GM23248 (cell line): ENCODE measurements at regions not wholly inside any gene's neighbourhood (a gene's known extent, or its start where the extent isn't known, plus 50 kb on each side); places are given as distances from the start of the nearest gene placed in this dataset.

ENCODE experiments used
- DNase-seq: peaks from one replicate; pipeline ENCODE4 v3.0.0-alpha.2; 2015
- H2AFZ ChIP-seq: fragments of 200-600 bp; sonication (generic); 2 replicates; pipeline ENCODE4 v1.6.1; 2016; ENCODE audit warnings: antibody characterized with exemption
- H3F3A ChIP-seq: fragments of 200-600 bp; sonication (generic); 2 replicates; pipeline ENCODE4 v1.6.1; 2016; ENCODE audit warnings: mild to moderate bottlenecking, antibody characterized with exemption, mixed run types; ENCODE audit not compliant: insufficient read depth
- H3K27ac ChIP-seq: fragments of 200-600 bp; sonication (generic); 2 replicates; pipeline ENCODE4 v1.5.1; 2016; ENCODE audit warnings: mild to moderate bottlenecking
- H3K27me3 ChIP-seq: fragments of 200-600 bp; sonication (generic); replicated peaks from 2 replicates; pipeline ENCODE4 v1.6.1; 2016; ENCODE audit warnings: mild to moderate bottlenecking; ENCODE audit not compliant: insufficient read depth
- H3K36me3 ChIP-seq: fragments of 200-600 bp; sonication (generic); 2 replicates; pipeline ENCODE4 v1.6.1; 2016; ENCODE audit warnings: low read depth, mild to moderate bottlenecking
- H3K4me1 ChIP-seq: fragments of 200-600 bp; sonication (generic); 2 replicates; pipeline ENCODE4 v1.6.1; 2016; ENCODE audit warnings: mild to moderate bottlenecking; ENCODE audit not compliant: insufficient read depth
- H3K4me2 ChIP-seq: fragments of 200-600 bp; sonication (generic); one replicate; pipeline ENCODE4 v1.6.1; 2016; ENCODE audit warnings: mild to moderate bottlenecking; ENCODE audit not compliant: unreplicated experiment
- H3K4me3 ChIP-seq: fragments of 200-600 bp; sonication (generic); 2 replicates; pipeline ENCODE4 v1.5.1; 2016; ENCODE audit warnings: mild to moderate bottlenecking
- H3K79me2 ChIP-seq: fragments of 200-600 bp; sonication (generic); 2 replicates; pipeline ENCODE4 v1.6.1; 2016; ENCODE audit warnings: mild to moderate bottlenecking; ENCODE audit not compliant: insufficient read depth
- H3K9ac ChIP-seq: fragments of 200-600 bp; sonication (generic); 2 replicates; pipeline ENCODE4 v1.6.1; 2016; ENCODE audit warnings: mild to moderate bottlenecking
- H3K9me2 ChIP-seq: fragments of 200-600 bp; sonication (generic); 2 replicates; pipeline ENCODE4 v1.6.1; 2016; ENCODE audit warnings: mixed run types, mild to moderate bottlenecking, moderate library complexity; ENCODE audit not compliant: insufficient read depth
- H3K9me3 ChIP-seq: fragments of 200-600 bp; sonication (generic); one replicate; pipeline ENCODE4 v1.6.1; 2017; ENCODE audit warnings: low read depth
- H4K20me1 ChIP-seq: fragments of 200-600 bp; sonication (generic); 2 replicates; pipeline ENCODE4 v1.6.0; 2016; ENCODE audit not compliant: insufficient read depth
- EZH2 ChIP-seq: fragments of 200-600 bp; sonication (generic); IDR thresholded peaks from 2 replicates; pipeline ENCODE4 v1.6.1; 2018; ENCODE audit warnings: antibody characterized with exemption, mild to moderate bottlenecking; ENCODE audit not compliant: insufficient read depth, poor library complexity, severe bottlenecking
- EZH2phosphoT487 ChIP-seq: fragments of 200-600 bp; sonication (generic); IDR thresholded peaks from 2 replicates; pipeline ENCODE4 v1.6.1; 2018; ENCODE audit warnings: antibody characterized with exemption, moderate library complexity, mild to moderate bottlenecking, low read depth; ENCODE audit not compliant: insufficient read depth
- WGBS, 2 experiments: methylation state at CpG; one replicate each; pipeline ENCODE4 v1.1.6; 2015 to 2017; ENCODE audit warnings: low lambda C conversion rate in 2 of 2, low coverage in 1 of 2; ENCODE audit errors: missing lambda C conversion rate in 2 of 2; 5-methylcytosine and 5-hydroxymethylcytosine counted together
- in situ Hi-C: fragments of 300-500 bp; cut with MboI; formaldehyde crosslinking; loops from 2 replicates; pipeline ENCODE4 v1.15.0; 2020

- no peaks in the 10 kb centered on the region for H3F3A ChIP-seq
- no peaks in the 10 kb centered on the region for H3K79me2 ChIP-seq
- DNase-seq = no peak
- no peaks in the 10 kb centered on the region for H3K9me3 ChIP-seq
- no peaks in the 10 kb centered on the region for H3K4me1 ChIP-seq
- H3K27me3 ChIP-seq = no peaks in the 10 kb centered on the region; the same call in 1 of the 2 replicates
- WGBS, 2 experiments = 75 to 77% methylated on average over 7 of the region's 7 CpGs
- no peaks in the 10 kb centered on the region for H4K20me1 ChIP-seq
- no peaks in the 10 kb centered on the region for H3K36me3 ChIP-seq
- no peak overlapping the region for H3K4me2 ChIP-seq
- in situ Hi-C loops = no loop called here
- no peak overlapping the region for H3K27ac ChIP-seq
- TF ChIP-seq EZH2 (no peak), EZH2phosphoT487 (no peak)
- no peaks in the 10 kb centered on the region for H3K9me2 ChIP-seq
- no peak overlapping the region for H3K4me3 ChIP-seq
- H2AFZ ChIP-seq = no peak overlapping the region
- H3K9ac ChIP-seq = no peak overlapping the region
These were observed 362.0 kb downstream of the ADGRL2 start for GRCh38 chr1:82162486-82163420.

GRCh38 chr1:82161700-82162141 lies 361.0 kb downstream of the ADGRL2 start:
- H3K9ac ChIP-seq = no peak overlapping the region
- no peak for TF ChIP-seq EZH2
- TF ChIP-seq EZH2phosphoT487 = no peak
- no peak overlapping the region for H2AFZ ChIP-seq
- no peaks in the 10 kb centered on the region for H3K4me1 ChIP-seq
- no peaks in the 10 kb centered on the region for H3K79me2 ChIP-seq
- no peaks in the 10 kb centered on the region; the same call in 1 of the 2 replicates for H3K27me3 ChIP-seq
- no peak overlapping the region for H3K27ac ChIP-seq
- no peaks in the 10 kb centered on the region for H3K9me3 ChIP-seq
- H3F3A ChIP-seq = no peaks in the 10 kb centered on the region
- in situ Hi-C loops = no loop called here
- H3K4me3 ChIP-seq = peak overlapping the region; percentile 34
- no peak for DNase-seq
- no peaks in the 10 kb centered on the region for H3K36me3 ChIP-seq
- peak overlapping the region; percentile 4 for H3K4me2 ChIP-seq
- 1 to 2% methylated on average over 10 of the region's 10 CpGs for WGBS, 2 experiments
- no peaks in the 10 kb centered on the region for H4K20me1 ChIP-seq
- no peaks in the 10 kb centered on the region for H3K9me2 ChIP-seq

GRCh38 chr1:82160903-82161302 lies 360.2 kb downstream of the ADGRL2 start:
- Histone ChIP-seq H3K36me3 (no peaks in the 10 kb centered on the region), H3K4me3 (no peak overlapping the region), H3K27ac (no peak overlapping the region), H3K27me3 (no peaks in the 10 kb centered on the region; the same call in 1 of the 2 replicates), H4K20me1 (no peaks in the 10 kb centered on the region), H3K79me2 (no peaks in the 10 kb centered on the region), H2AFZ (no peak overlapping the region), H3K4me1 (no peaks in the 10 kb centered on the region), H3K9me2 (no peaks in the 10 kb centered on the region), H3K9ac (no peak overlapping the region), H3F3A (no peaks in the 10 kb centered on the region), H3K4me2 (no peak overlapping the region), H3K9me3 (no peaks in the 10 kb centered on the region)
- WGBS, 2 experiments = 77 to 87% methylated on average over 3 of the region's 3 CpGs
- DNase-seq = no peak
- TF ChIP-seq EZH2 (no peak), EZH2phosphoT487 (no peak)
- in situ Hi-C loops = no loop called here

- Histone ChIP-seq H3K9me3 (no peaks in the 10 kb centered on the region), H4K20me1 (no peaks in the 10 kb centered on the region), H3K4me3 (no peak overlapping the region), H3K4me2 (no peak overlapping the region), H3K36me3 (no peaks in the 10 kb centered on the region), H3K27me3 (no peaks in the 10 kb centered on the region; the same call in 1 of the 2 replicates), H3F3A (no peaks in the 10 kb centered on the region), H3K9me2 (no peaks in the 10 kb centered on the region), H2AFZ (no peak overlapping the region), H3K27ac (no peak overlapping the region), H3K4me1 (no peaks in the 10 kb centered on the region), H3K79me2 (no peaks in the 10 kb centered on the region), H3K9ac (no peak overlapping the region)
- 43 to 48% methylated on average over 5 of the region's 5 CpGs for WGBS, 2 experiments
- TF ChIP-seq EZH2 (no peak), EZH2phosphoT487 (no peak)
- peak; percentile 7 for DNase-seq
- in situ Hi-C loops = no loop called here
These were observed 359.3 kb downstream of the ADGRL2 start for GRCh38 chr1:82160036-82160435.
